Prostate gland (tissue), 2 donors: ENCODE measurements at regions not wholly inside any gene's neighbourhood (a gene's known extent, or its start where the extent isn't known, plus 50 kb on each side); places are given as distances from the start of the nearest gene placed in this dataset.

ENCODE experiments used
- POLR2A ChIP-seq: fragments of 450-650 bp; IDR thresholded peaks from one replicate; pipeline ENCODE4 v1.6.1; 2016; ENCODE audit warnings: antibody characterized with exemption, mild to moderate bottlenecking
- TF ChIP-seq, protein P1 (sequence below), 4 experiments: fragments of 200-600 bp in 2 of 4; fragments of 450-650 bp in 2 of 4; sonication (generic) in 2 of 4; IDR thresholded peaks; 1 replicate in 3 of 4; 2 replicates in 1 of 4; pipeline ENCODE4 v1.5.1; 2016 to 2019; ENCODE audit warnings: antibody characterized with exemption in 4 of 4, mild to moderate bottlenecking in 2 of 4, moderate library complexity in 2 of 4

DNA sequence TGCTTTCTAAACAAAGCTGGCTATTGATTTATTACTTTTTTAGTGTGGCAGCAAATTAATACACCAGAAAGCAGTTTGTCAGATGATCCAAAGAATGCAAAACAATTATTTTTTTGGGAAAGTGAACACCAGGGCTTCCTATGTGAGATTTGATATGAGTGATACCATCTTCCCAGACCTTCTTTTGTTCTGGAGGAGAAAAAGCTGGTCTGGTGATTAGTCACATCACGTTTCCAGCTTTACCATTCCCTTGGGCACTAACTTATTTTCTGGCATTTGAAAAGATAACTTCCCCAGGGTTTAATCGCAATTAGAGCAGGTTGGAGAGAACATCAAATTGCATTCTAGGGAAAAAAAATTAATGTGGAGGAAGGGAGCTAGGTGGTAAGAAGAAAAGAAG lies 182.9 kb upstream of the TANK start:
- TF ChIP-seq, protein P1, sequence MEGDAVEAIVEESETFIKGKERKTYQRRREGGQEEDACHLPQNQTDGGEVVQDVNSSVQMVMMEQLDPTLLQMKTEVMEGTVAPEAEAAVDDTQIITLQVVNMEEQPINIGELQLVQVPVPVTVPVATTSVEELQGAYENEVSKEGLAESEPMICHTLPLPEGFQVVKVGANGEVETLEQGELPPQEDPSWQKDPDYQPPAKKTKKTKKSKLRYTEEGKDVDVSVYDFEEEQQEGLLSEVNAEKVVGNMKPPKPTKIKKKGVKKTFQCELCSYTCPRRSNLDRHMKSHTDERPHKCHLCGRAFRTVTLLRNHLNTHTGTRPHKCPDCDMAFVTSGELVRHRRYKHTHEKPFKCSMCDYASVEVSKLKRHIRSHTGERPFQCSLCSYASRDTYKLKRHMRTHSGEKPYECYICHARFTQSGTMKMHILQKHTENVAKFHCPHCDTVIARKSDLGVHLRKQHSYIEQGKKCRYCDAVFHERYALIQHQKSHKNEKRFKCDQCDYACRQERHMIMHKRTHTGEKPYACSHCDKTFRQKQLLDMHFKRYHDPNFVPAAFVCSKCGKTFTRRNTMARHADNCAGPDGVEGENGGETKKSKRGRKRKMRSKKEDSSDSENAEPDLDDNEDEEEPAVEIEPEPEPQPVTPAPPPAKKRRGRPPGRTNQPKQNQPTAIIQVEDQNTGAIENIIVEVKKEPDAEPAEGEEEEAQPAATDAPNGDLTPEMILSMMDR (IDR thresholded peaks at IDR 0.05): no peak
- no peak for TF ChIP-seq POLR2A
